Endothelial cell of umbilical vein (primary cell): ENCODE measurements at regions not wholly inside any gene's neighbourhood (a gene's known extent, or its start where the extent isn't known, plus 50 kb on each side); places are given as distances from the start of the nearest gene placed in this dataset.

ENCODE experiments used
- EZH2 ChIP-seq: IDR thresholded peaks from 2 replicates; pipeline ENCODE4 v1.6.1; 2012; ENCODE audit warnings: borderline replicate concordance, low read depth, mild to moderate bottlenecking, moderate library complexity, low read length, inconsistent platforms; ENCODE audit not compliant: severe bottlenecking
- FOS ChIP-seq: IDR thresholded peaks from 2 replicates; pipeline ENCODE4 v1.6.1; 2011; ENCODE audit warnings: mild to moderate bottlenecking, low read length, moderate library complexity, borderline replicate concordance; ENCODE audit not compliant: insufficient read depth
- GATA2 ChIP-seq: IDR thresholded peaks from 2 replicates; pipeline ENCODE4 v1.7.0; 2011; ENCODE audit warnings: low read depth, mild to moderate bottlenecking, moderate library complexity, mixed read lengths, low read length; ENCODE audit not compliant: insufficient read length, insufficient read depth
- POLR2A ChIP-seq: IDR thresholded peaks from 2 replicates; pipeline ENCODE4 v1.6.1; 2012; ENCODE audit warnings: low read depth, mild to moderate bottlenecking, control low read depth, low read length
- POLR2AphosphoS5 ChIP-seq: IDR thresholded peaks from 2 replicates; pipeline ENCODE4 v1.6.1; 2012; ENCODE audit warnings: low read depth, mild to moderate bottlenecking, control low read depth, low read length, moderate library complexity; ENCODE audit not compliant: insufficient read depth
- TF ChIP-seq, protein P1 (sequence below), 2 donors: IDR thresholded peaks; 1 replicate in 1 of 2; 2 replicates in 1 of 2; pipeline ENCODE4 v1.5.1; 2011; ENCODE audit warnings: low read length in 2 of 2, mild to moderate bottlenecking in 2 of 2, moderate library complexity in 2 of 2, control low read depth in 1 of 2, inconsistent platforms in 1 of 2, low read depth in 1 of 2; ENCODE audit not compliant: insufficient read depth in 1 of 2; ENCODE audit errors: extremely low read depth in 1 of 2
- TF ChIP-seq, protein P2 (sequence below): IDR thresholded peaks from 2 replicates; pipeline ENCODE4 v1.6.1; 2011; ENCODE audit not compliant: insufficient read depth, insufficient read length

DNA sequence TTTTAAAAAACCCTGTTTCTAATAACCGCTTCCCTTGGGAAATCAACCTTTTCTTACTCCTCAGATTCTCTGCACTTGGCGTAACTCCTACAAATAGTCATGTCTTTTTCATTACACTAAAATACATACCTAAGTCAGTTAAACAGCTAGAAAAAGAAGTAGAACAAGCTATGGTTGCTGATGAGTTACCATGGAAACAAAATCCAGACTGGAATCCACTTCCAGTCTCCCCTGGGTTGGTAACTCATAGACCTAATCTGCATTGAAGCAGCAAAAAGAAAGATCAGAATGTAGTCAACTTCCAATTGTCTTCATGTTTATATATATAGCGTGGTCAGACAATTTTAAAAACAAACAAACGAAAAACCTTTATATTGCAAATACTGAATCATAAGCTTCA lies 260.8 kb upstream of the LRRN1 start:
- no peak for TF ChIP-seq POLR2A
- no peak for TF ChIP-seq EZH2
- TF ChIP-seq, protein P1, sequence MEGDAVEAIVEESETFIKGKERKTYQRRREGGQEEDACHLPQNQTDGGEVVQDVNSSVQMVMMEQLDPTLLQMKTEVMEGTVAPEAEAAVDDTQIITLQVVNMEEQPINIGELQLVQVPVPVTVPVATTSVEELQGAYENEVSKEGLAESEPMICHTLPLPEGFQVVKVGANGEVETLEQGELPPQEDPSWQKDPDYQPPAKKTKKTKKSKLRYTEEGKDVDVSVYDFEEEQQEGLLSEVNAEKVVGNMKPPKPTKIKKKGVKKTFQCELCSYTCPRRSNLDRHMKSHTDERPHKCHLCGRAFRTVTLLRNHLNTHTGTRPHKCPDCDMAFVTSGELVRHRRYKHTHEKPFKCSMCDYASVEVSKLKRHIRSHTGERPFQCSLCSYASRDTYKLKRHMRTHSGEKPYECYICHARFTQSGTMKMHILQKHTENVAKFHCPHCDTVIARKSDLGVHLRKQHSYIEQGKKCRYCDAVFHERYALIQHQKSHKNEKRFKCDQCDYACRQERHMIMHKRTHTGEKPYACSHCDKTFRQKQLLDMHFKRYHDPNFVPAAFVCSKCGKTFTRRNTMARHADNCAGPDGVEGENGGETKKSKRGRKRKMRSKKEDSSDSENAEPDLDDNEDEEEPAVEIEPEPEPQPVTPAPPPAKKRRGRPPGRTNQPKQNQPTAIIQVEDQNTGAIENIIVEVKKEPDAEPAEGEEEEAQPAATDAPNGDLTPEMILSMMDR (IDR thresholded peaks at IDR 0.05; ENCODE audit: extremely low read depth in 1 of 2, insufficient read depth in 1 of 2, low read depth in 1 of 2, low read length in 2 of 2), result no peak
- no peak for TF ChIP-seq POLR2AphosphoS5
- no peak for TF ChIP-seq GATA2
- TF ChIP-seq, protein P2, sequence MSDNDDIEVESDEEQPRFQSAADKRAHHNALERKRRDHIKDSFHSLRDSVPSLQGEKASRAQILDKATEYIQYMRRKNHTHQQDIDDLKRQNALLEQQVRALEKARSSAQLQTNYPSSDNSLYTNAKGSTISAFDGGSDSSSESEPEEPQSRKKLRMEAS, result no peak
- no peak for TF ChIP-seq FOS
